HG02840 (cell line): ENCODE measurements at regions not wholly inside any gene's neighbourhood (a gene's known extent, or its start where the extent isn't known, plus 50 kb on each side); places are given as distances from the start of the nearest gene placed in this dataset.

ENCODE experiments used
- ATAC-seq: cut with Tn5 transposase; IDR thresholded peaks from one replicate; pipeline ENCODE4 v1.9.1; 2021; ENCODE audit warnings: mild to moderate bottlenecking, moderate library complexity, moderate number of reproducible peaks; ENCODE audit not compliant: unreplicated experiment, low FRiP score

- no peak for ATAC-seq
Observed at GRCh38 chr12:102609996-102610395, 129.6 kb upstream of the IGF1 start.

DNA sequence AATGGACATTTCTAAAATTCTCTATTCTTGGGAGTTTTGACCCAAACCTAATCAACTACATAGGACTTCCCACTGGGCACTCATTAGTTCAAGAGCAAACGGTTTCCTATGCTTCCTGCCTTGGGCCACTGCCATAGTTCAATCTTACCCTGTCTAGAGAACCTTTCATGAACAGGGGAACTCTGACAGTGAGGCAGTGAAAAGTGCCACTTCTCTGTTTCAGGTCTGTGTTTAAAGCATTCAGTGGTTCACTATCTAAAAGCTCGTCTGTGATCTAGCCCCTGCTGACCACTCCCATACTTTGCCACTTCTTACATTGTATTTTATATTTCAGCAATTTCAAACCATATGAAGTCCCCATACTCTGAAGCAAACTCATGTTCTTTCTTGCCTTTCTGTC lies 122.7 kb upstream of the IGF1 start:
- ATAC-seq = no peak

DNA sequence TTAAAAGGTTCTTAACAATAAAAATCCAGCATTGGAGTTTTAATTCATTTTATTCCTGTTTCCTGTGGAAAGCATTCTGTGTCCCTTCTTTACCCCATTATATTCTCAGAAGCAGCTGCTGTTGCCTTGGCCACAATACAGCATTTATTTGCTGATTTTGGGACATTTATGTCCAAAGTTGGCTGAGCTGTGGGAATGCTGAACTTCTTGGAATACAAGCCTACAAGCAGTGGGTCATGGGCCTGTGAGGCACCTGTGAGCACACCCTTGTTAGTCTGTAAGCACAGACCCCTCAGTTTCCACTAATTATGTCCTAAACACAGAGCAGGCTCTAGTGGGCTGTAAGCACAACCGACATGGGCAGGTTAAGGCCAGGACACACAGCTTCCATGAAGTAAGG lies 122.2 kb upstream of the IGF1 start:
- ATAC-seq = no peak

DNA sequence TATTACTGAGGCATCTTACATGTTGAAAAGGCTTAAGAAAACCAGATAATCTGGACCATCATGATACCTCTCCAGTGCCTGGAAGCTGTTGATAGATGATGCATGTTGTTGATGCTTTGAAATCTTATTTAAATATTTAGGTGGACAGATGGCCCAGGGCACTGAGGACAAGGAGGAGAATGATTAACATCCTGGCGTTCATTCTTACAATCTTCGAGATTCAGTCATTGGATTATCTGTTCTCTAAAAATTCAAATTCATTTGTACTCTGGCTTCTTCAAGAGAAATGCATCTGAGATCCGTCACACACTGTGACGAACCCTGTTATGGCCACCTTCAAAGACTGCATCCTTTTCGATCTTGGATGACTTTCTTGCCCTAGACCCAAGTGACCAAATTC lies 121.3 kb upstream of the IGF1 start:
- no peak for ATAC-seq

DNA sequence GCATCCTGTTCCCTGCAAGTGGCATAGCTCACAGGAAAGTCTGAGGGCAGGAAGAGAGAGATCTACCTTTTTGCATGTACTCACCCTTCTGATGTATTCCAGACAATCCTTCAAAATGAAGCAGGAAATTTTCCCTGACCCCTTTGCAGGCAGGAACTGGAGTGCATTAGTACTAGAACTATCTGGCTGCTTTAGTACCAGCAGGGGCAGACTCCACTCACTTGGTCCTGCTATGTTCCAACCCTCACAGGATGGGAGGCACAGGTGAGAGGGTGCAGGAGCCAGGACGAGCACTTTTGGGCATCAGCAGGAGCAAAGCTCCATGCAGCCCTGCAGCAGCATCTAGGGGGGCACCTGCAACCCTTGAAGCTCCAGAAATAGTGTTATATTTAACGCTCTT lies 116.3 kb upstream of the IGF1 start:
- ATAC-seq = no peak

GRCh38 chr12:102596031-102596430 lies 115.7 kb upstream of the IGF1 start:
- ATAC-seq = no peak

DNA sequence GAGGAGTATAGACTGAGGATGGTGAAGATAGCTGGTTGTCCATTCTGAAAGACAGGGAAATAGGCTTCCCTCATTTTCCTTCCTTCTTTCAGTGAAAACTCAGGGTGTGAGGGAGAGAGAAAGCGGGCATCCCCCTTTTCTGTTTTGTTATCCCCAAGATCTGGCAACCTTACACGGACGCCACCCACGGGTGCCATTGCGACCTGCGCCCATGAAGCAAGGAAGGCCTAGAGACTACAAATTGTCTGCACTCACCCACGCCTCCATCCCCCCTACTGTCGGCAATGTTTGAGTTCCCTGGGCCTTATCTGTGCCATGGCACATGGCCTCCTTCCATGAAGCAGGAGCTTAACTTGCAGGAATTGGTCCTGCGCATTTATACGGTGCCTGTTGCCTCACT lies 115.0 kb upstream of the IGF1 start:
- ATAC-seq = no peak

DNA sequence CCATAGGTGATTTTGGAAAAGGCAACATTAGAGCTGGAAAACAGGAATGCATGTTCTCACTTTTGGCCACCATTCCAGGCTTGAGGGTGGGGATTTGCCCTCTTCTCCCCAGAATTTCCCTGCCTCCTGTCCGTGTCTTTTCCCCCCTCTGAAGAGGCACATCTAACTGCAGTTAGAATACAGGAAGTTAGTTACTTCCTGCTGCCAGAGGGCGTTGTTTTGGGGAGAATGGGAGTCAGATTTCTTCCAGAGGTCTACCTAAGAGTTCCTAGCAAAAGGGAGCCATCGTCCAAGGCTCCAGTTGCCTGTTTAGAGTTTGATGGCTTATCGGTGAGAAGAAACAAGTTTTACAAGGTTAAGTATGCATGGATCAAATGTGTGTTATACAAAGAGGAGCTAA lies 112.8 kb upstream of the IGF1 start:
- ATAC-seq = no peak

GRCh38 chr12:102592134-102592533 lies 111.8 kb upstream of the IGF1 start:
- ATAC-seq = no peak

GRCh38 chr12:102573237-102573636 lies 92.9 kb upstream of the IGF1 start:
- ATAC-seq = no peak

DNA sequence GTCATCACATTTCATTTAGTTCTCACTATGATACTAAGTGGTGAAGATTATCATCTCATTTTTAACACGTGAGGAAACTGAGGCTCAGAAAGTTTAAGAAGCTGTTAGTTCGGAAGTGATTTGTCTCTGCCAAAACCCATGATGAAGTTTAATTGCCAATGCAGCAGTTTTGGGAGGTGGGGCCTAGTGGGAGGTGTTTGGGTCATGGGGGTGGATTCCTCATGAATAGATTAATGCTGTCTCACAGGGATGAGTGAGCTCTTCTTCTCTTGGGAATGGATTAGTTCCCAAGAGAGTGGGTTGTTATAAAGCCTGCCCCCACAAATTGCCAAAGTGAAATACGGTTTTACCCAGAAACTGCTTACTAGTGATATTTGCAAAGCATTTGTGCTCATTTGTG lies 91.5 kb upstream of the IGF1 start:
- ATAC-seq = no peak

- ATAC-seq = no peak
Observed at GRCh38 chr12:102570256-102570655, 89.9 kb upstream of the IGF1 start.

DNA sequence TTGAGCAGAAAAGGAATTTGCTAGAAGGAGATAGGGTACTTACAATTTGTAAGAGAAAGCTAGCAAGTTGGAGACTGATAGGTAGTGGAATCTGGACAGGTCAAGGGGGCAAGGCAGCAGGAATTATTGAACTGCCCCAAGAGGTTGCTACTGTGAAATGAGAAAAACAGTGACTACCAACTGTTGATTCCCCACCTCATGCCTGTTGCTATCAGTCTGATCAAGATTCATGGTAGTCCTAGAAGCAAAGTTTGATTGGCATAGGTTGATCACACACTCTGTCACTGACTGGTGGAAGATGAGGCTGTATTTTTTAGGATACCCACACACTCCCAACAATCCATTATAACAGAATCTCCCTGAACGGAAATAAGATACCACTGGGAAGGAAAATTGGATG lies 89.4 kb upstream of the IGF1 start:
- ATAC-seq = no peak

- no peak for ATAC-seq
Observed at GRCh38 chr12:102568276-102568675, 87.9 kb upstream of the IGF1 start.

DNA sequence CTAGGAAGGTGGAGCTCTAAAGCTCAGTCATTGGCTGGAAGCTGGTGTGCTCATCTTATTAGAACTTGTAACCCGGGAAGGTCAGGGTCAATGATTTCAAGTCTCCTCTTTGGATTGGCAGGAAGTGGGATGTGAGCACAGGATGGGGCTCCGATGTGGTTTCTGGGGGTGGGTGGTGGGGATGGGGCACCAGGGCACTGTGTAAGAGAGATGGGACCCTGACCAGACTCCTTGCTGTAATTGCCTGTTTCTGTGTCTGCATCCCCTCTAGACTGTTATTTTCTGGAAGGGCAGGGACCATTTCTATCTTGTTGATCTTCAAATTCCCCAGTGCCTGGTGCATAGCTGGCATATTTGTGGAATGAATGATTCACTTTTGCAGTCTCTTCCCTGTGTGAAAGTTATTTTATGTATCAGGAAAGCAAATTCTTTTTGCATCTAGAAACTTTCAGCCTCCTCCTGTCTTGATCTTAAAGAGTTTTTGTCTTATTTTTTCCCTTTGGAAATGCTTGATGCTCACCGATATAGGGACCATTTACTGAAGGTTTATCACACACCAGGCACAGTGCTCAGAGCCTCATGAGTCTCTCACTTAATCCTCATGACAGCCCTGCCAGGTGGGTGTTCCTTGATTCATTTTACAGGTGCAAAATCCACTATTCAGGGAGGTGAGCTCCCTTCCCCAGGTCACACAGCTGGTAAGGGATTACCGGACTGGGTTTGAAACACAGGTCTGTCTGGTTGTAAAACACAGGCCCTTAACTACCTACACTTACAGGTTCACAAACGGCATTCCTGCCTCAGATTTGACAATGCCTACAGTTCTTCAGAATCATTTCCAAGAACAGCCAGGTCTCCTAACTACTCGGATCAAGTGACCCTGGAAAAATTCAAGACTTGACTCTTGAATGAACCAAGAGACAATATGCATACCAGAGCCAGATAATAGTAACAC lies 86.9 kb upstream of the IGF1 start:
- ATAC-seq = no peak

GRCh38 chr12:102565555-102565954 lies 85.2 kb upstream of the IGF1 start:
- no peak for ATAC-seq

- ATAC-seq = no peak
Observed at GRCh38 chr12:102564026-102564425, 83.7 kb upstream of the IGF1 start.

- no peak for ATAC-seq
Observed at GRCh38 chr12:102562836-102563425, 82.6 kb upstream of the IGF1 start.

DNA sequence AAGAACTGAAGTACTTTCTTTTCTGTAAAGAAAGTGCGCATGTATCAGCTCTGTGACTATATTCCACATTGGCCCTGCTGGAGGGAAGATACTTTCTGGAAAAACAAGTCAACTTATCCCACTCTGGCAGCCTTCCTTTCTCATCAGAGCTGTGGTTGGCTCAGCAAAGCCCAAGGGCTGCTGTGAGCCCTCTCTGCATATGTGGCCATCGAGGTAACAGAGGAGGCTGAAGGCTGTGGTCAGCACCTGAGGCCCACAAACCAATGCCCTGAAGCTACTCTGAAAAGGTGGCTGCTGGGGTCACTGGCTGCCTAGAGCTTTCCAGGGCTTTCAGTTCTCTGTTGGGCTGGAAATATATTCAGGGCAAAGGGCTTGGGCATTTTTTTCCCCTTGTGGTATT lies 70.8 kb upstream of the IGF1 start:
- ATAC-seq = no peak

DNA sequence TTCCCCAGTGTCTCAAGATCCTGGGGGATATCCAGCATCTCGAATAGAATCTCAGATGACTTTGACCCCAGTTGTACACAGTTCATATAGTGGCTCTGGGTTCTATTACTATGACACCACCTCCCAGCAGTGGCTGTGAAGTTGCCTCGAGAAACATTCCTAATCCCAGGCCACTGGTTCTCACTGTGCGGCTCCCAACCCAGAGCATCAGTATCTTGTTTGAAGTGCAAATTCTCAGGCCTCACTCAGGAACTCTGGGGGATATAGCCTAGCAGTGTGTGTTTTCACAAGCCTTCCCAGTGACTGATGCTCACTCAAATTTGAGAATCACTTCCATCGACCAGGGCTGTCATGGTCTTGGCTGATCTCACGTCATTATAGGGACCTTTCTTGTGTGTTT lies 69.3 kb upstream of the IGF1 start:
- ATAC-seq = no peak

DNA sequence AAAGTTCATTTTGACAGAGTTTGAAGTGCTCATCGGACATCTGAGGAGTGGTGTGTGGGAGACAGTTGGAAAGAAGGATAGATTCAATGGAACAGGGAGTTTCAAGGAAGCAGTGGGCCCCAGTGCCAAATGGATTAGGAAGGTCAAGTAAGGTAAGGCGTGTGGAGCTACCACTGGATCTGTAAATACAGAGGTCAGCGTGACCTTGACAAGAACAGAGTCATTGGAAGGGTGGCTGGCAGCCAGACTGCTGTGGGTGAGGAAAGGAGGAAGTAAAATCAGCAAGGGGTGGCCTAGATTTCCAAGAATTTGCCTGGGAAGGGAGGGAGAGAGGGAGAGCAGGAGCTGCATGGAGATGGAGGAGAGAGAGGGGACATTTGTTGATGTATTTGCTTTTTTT lies 68.2 kb upstream of the IGF1 start:
- ATAC-seq = no peak
